DOHH2 (cell line): ENCODE measurements at regions not wholly inside any gene's neighbourhood (a gene's known extent, or its start where the extent isn't known, plus 50 kb on each side); places are given as distances from the start of the nearest gene placed in this dataset.

Experiments used
- H3F3A ChIP-seq: fragments of 200-600 bp; sonication (generic), shearing (Covaris generic); 2 replicates; pipeline ENCODE4 v1.6.0; 2016; ENCODE audit warnings: antibody characterized with exemption, mild to moderate bottlenecking; ENCODE audit not compliant: control insufficient read depth, insufficient read depth
- H3K27ac ChIP-seq: fragments of 200-600 bp; sonication (generic); 2 replicates; pipeline ENCODE4 v1.5.1; 2014; ENCODE audit warnings: low read depth, mild to moderate bottlenecking, low read length, moderate library complexity
- H3K27me3 ChIP-seq: fragments of 200-600 bp; sonication (generic); 2 replicates; pipeline ENCODE4 v1.6.1; 2014; ENCODE audit warnings: mild to moderate bottlenecking, low read length, mixed read lengths; ENCODE audit not compliant: control insufficient read depth
- H3K36me3 ChIP-seq: fragments of 200-600 bp; sonication (generic); 2 replicates; pipeline ENCODE4 v1.6.1; 2014; ENCODE audit warnings: mild to moderate bottlenecking, low read length, moderate library complexity, mixed read lengths; ENCODE audit not compliant: control insufficient read depth
- H3K4me1 ChIP-seq: fragments of 200-600 bp; sonication (generic); 2 replicates; pipeline ENCODE4 v1.6.1; 2014; ENCODE audit warnings: mild to moderate bottlenecking, low read length, mixed read lengths; ENCODE audit not compliant: control insufficient read depth
- H3K4me2 ChIP-seq: fragments of 200-600 bp; sonication (generic); 2 replicates; pipeline ENCODE4 v1.6.0; 2014; ENCODE audit warnings: mild to moderate bottlenecking, low read length, moderate library complexity
- H3K4me3 ChIP-seq: fragments of 200-600 bp; sonication (generic); 2 replicates; pipeline ENCODE4 v1.5.1; 2014; ENCODE audit warnings: mild to moderate bottlenecking, low read length, mixed read lengths
- H3K79me2 ChIP-seq: fragments of 200-600 bp; sonication (generic); 2 replicates; pipeline ENCODE4 v1.6.1; 2014; ENCODE audit warnings: mild to moderate bottlenecking, low read length, mixed read lengths; ENCODE audit not compliant: control insufficient read depth
- H3K9me2 ChIP-seq: fragments of 200-600 bp; sonication (generic); replicated peaks from 2 replicates; pipeline ENCODE4 v1.6.1; 2014; ENCODE audit warnings: mild to moderate bottlenecking, low read length, mixed read lengths; ENCODE audit not compliant: control insufficient read depth
- H3K9me3 ChIP-seq: fragments of 200-600 bp; sonication (generic); 2 replicates; pipeline ENCODE4 v1.6.1; 2014; ENCODE audit warnings: antibody characterized with exemption, low read length, mixed read lengths; ENCODE audit not compliant: control insufficient read depth, insufficient read depth
- H4K20me1 ChIP-seq: fragments of 200-600 bp; sonication (generic); 2 replicates; pipeline ENCODE4 v1.6.0; 2014; ENCODE audit warnings: low read depth, mild to moderate bottlenecking, antibody characterized with exemption, low read length, moderate library complexity; ENCODE audit not compliant: control insufficient read depth, insufficient read depth
- EZH2phosphoT487 ChIP-seq: fragments of 200-600 bp; sonication (generic); IDR thresholded peaks from 2 replicates; pipeline ENCODE4 v1.6.1; 2017; ENCODE audit warnings: borderline replicate concordance, mild to moderate bottlenecking, antibody characterized with exemption, low read length, moderate library complexity, mixed read lengths
- TF ChIP-seq, protein P1 (sequence below): fragments of 200-600 bp; sonication (generic); IDR thresholded peaks from one replicate; pipeline ENCODE4 v1.5.1; 2014; ENCODE audit warnings: antibody characterized with exemption, mild to moderate bottlenecking, low read depth, low read length; ENCODE audit not compliant: poor library complexity, severe bottlenecking

DNA sequence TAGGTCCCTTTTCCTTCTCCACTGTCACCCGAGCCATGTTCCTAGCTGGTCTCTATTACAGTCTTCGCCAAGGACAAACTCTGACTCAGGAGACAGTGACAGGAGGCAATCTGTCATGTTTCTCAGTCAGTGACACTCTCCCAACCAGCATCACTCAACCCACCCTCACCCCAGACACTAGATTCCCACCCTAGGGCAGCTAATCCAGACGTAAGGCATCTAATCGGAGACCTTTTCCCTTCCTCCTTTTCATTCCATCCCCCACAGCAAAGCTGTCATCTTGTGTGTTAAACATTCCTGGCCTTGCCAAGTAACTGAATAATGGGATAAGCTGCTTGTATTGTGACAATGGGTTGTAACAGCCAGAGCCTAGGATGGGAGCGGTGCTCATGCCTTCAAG, 95.2 kb downstream of the SNX18 start:
- H3K9me3 ChIP-seq: no peaks in the 10 kb centered on the region

GRCh38 chr5:54611290-54611951, 93.9 kb downstream of the SNX18 start:
- no peaks in the 10 kb centered on the region for H3K36me3 ChIP-seq
- H3K4me2 ChIP-seq: no peak overlapping the region
- H3K27ac ChIP-seq: no peak overlapping the region
- no peaks in the 10 kb centered on the region; the same call in 1 of the 2 replicates for H3K9me2 ChIP-seq
- H3K4me3 ChIP-seq: no peak overlapping the region
- H3K79me2 ChIP-seq: no peaks in the 10 kb centered on the region
- no peaks in the 10 kb centered on the region for H3K27me3 ChIP-seq
- H4K20me1 ChIP-seq: no peaks in the 10 kb centered on the region
- H3F3A ChIP-seq: no peaks in the 10 kb centered on the region
- TF ChIP-seq, protein P1, sequence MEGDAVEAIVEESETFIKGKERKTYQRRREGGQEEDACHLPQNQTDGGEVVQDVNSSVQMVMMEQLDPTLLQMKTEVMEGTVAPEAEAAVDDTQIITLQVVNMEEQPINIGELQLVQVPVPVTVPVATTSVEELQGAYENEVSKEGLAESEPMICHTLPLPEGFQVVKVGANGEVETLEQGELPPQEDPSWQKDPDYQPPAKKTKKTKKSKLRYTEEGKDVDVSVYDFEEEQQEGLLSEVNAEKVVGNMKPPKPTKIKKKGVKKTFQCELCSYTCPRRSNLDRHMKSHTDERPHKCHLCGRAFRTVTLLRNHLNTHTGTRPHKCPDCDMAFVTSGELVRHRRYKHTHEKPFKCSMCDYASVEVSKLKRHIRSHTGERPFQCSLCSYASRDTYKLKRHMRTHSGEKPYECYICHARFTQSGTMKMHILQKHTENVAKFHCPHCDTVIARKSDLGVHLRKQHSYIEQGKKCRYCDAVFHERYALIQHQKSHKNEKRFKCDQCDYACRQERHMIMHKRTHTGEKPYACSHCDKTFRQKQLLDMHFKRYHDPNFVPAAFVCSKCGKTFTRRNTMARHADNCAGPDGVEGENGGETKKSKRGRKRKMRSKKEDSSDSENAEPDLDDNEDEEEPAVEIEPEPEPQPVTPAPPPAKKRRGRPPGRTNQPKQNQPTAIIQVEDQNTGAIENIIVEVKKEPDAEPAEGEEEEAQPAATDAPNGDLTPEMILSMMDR: no peak
- TF ChIP-seq EZH2phosphoT487: no peak
- H3K4me1 ChIP-seq: peaks cover 14% of the 10 kb centered on the region
- H3K9me3 ChIP-seq: no peaks in the 10 kb centered on the region

More for the DNA sequence above, 95.2 kb downstream of the SNX18 start:
- TF ChIP-seq, protein P1: no peak
- no peak for TF ChIP-seq EZH2phosphoT487
- no peaks in the 10 kb centered on the region; the same call in 1 of the 2 replicates for H3K9me2 ChIP-seq
- no peaks in the 10 kb centered on the region for H3K36me3 ChIP-seq
- H3K4me2 ChIP-seq: no peak overlapping the region
- no peaks in the 10 kb centered on the region for H3K79me2 ChIP-seq
- no peak overlapping the region for H3K27ac ChIP-seq
- H3K4me1 ChIP-seq: peaks cover 14% of the 10 kb centered on the region
- no peak overlapping the region for H3K4me3 ChIP-seq
- H3F3A ChIP-seq: no peaks in the 10 kb centered on the region
- H3K27me3 ChIP-seq: no peaks in the 10 kb centered on the region
- no peaks in the 10 kb centered on the region for H4K20me1 ChIP-seq

DNA sequence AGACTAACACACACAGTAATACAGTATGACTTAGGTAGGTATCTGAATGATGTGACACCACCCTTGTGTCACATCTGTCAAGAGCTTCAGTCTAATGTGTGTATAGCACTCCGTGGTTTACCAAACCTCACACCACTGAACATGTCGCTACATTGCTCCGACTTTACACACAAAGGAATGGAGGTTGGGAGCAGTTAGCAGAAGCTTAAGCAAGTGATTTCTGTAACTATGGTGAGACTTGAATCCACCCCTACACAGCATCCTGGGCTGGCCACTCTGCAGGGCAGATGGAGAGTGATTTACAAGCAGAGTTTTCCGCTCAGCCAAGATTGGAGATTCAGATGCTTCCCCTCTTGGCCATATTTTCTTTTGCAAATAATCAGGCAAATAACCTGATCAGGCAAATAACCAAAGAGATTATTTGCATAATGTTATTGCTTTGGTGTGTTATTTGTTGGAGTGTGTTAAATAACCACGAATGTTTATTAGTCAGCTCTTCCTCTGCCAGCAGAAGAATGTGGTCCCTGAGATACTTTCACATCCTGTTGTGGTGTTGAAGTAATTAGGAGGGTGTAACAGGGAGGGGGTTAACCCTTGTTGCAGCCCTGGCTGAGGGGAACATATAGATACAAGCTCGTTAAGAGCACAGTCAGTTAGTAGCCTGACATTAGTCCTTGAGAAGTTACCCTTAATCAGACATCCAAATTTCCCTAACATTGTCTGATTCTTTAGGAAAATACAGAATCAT, 92.8 kb downstream of the SNX18 start:
- no peaks in the 10 kb centered on the region for H4K20me1 ChIP-seq
- H3K27me3 ChIP-seq: no peaks in the 10 kb centered on the region
- H3K4me2 ChIP-seq: peak overlapping the region; percentile 18
- H3K79me2 ChIP-seq: no peaks in the 10 kb centered on the region
- no peaks in the 10 kb centered on the region for H3K9me2 ChIP-seq
- H3K4me1 ChIP-seq: peaks cover 14% of the 10 kb centered on the region
- no peaks in the 10 kb centered on the region for H3F3A ChIP-seq
- H3K27ac ChIP-seq: no peak overlapping the region
- H3K4me3 ChIP-seq: no peak overlapping the region
- TF ChIP-seq EZH2phosphoT487: no peak
- TF ChIP-seq, protein P1: no peak
- no peaks in the 10 kb centered on the region for H3K9me3 ChIP-seq
- no peaks in the 10 kb centered on the region for H3K36me3 ChIP-seq
